HG03135 (cell line): ENCODE measurements at regions not wholly inside any gene's neighbourhood (a gene's known extent, or its start where the extent isn't known, plus 50 kb on each side); places are given as distances from the start of the nearest gene placed in this dataset.

Source experiments
- ATAC-seq: cut with Tn5 transposase; IDR thresholded peaks from one replicate; pipeline ENCODE4 v1.9.1; 2021; ENCODE audit warnings: mild to moderate bottlenecking, moderate library complexity; ENCODE audit not compliant: unreplicated experiment

DNA sequence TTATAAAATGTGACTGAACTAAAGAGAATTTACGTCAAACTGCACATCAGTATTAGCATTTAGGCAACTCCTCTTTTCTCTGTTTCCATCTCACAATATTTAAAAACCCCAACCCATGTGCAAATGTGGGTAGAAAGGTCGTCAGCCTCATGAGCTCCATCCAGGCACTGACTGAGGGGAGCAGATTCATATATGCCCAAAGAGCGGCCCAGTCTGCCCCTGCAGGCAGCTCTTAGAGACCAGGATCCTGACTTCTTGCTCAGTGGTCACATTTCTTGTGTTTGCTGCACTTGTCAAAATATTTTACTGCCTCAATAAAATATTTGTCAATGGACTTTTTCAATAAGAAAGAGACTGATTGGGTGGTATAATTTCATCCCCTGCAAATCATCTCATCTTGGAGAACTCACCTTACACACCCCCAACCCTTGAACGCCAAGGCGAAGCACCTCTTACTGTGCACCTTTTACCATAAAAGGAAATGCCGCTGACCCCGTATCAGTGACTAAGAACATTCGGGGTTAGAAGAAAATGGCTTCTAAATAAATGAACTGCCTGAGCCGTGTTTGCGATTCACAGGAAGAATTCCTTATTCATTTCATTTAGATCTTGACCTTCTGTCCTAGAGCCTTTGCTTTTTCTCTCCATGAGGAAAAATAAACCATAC lies 418.8 kb downstream of the BCL11B start:
- ATAC-seq = no peak

DNA sequence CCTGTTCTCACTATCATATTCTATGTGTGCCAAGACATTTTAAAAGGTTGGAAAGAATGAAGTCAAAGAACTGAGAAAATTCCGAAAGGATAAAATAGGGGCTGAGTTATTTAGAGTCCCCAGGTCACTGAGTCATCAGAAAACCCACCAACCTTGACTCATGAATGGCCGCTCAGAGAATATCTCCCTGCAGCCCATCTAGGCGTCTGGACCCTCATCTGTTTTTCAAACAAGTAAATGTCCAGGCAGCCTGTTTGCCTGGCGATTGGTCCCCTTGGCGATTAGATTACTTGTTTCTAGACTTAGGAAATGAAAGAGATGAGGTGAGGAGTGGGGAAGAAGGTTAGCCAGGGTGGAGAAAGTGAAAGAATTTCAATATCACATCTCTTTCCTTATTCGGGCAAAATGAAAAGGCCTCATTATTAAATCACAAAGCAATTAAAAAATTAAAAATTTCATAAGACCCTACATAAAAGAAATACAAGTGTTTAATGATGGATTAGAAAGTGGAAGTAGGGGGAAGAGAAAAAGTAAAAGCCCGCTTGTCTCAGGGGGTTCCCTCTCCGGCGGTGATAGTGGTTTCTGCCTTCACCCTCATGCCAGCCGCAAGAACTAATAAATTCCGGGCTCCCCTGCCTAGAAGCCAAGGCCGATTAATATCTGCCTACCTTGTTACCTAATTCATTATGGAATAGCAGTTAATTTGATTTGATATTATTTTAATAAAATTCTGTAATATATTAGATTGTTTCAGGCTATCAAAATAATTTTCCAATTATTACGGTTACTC lies 415.9 kb downstream of the BCL11B start:
- ATAC-seq = no peak

DNA sequence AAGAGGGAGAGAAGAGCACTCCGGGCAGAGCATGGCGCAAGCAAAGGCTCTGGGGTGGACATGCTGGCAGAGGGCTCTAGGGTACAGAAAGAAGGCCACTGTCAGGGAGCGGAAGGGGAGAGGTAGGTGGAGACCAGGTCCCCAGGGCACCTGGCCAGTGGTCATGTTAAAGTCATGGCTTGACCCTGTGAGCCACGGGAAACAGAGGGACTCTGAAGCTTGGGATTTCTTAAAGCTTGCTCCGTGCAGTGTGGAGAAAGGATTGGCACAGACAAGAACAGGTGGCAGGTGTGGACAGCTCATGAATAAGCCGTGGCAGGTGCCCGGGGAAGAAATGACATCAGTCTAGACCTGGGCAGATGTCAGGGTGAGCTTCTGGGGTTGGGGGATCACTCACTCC lies 413.8 kb downstream of the BCL11B start:
- no peak for ATAC-seq

DNA sequence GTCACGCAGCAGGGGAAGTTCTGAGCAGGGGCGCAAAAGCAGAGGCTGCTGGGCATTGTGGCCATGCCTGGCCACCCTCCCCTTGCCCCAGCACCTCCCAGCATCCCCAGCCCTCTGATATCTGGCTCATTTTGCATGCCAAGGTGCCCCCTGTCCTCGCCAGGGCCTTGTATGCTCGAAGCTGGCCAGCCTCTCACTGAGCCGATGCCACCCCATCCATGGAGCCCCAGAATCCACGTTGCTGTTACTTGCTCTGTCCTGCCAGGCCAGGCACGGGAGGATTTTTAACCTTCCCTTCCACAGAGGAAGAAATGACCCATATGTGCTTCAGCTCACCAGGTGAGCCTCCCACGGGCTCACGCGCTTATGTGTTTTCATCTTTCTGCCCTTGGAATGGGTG lies 413.4 kb downstream of the BCL11B start:
- ATAC-seq = no peak

DNA sequence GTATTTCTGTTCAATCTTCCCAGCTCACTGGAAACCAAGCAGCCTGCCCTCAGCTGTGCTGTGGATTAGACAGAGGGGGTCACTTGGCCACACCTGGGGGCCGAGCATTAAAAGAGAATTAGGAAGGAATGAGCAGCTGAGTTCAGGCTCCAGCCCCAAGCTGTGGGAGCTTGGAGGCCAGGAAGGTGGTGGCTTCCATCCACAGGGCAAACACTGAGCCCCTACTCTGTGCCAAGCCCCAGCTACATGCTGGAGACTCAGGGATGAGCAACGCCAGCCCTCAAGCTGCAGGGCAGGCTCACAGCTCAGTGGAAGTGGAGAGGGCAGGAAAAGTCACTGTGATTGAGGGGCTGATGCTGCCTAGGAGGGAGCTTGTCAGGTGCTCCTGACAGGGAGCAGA lies 412.7 kb downstream of the BCL11B start:
- no peak for ATAC-seq

DNA sequence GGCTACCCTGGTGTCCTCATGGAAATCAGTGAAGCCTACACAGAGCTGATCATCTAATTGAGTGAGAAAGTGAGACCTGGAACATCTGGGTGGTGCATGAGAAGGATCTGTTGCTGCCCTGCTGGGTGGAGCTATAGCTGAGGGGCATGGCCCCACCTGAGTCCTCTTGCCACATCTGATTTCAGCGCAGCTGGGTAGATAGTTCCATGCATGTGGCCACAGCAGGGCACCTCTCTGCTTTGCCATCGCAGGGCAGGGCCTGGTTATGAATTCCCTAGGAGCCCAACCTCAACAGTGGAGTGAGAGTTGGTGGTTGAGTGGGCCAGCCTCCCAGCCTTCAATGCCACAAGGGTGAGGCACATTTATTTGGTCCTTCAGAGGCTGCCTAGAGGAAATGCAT lies 407.8 kb downstream of the BCL11B start:
- no peak for ATAC-seq

DNA sequence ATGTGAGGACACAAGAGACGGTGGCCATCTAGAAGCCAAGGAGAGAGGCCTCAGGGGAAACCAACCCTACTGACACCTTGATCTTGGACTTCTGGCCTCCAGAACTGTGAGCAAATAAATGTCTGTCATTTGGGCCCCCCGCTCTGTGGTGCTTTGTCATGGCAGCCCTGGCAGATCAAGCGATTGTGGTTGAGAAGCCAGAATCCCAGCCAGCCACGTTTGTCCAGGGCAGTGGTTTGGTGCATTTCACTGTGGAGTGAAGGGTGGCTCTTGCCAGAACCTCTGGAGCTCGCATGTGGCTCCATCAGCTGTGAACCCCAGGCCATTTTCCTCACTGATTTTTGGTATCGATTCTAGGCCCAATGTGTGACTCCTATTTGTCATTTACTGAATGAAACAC lies 404.9 kb downstream of the BCL11B start:
- no peak for ATAC-seq

DNA sequence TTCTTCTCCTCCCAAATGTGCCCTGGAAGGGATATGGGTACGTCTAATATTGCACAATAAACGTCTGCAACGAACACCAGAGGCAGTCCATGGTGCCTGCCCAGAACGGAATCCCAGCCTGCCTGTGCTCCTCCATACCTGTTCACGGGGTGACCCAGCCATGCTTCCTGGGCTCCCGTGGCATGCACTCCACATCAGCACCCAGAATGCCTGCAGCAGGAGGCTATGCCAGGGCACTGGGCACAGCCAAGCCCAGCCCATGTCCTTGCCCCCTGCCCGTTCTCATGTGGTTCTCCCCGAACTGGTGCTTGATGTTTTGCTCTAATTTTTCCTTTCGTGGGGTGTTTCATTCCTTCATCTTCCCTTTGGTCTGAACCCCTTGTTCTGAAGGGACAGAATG lies 404.3 kb downstream of the BCL11B start:
- no peak for ATAC-seq

DNA sequence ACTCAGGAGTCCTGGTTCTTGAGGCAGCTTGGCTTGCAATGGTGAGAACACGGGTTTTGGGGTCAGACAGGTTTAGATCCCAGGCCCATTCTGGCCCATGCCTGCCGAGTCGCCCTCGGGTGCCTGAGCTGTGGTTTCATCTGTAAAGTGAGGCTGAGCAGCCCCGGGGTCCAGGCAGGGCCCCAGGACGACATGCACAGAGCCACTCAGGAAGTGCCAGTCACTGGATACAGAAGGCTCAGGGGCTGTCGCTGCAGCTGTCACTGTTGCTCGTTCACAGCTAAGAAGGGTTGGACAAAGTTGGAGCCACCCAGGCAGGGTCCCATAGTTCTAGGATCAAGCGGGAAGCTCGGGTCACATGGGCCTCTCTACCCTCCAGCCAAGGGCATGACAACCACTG lies 403.1 kb downstream of the BCL11B start:
- ATAC-seq = no peak

DNA sequence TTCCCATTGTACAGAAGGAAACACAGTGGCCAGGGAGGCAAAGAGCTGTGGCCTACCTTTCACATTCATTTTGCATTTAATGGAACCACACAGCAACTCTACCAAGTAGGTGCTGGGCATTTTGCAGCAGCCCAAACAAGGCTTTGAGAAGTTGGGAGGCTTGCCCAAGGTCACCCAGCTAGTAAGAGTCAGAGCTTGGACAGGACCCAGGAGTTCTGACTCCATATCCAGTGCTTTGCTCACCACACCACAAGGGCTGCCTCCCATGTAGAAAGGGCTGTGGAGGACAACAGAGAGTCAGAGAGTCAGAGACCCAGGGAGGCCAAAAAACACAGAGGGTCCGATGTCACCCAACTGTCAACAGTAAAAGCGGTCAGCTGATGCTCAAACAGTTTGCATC lies 400.2 kb downstream of the BCL11B start:
- no peak for ATAC-seq

DNA sequence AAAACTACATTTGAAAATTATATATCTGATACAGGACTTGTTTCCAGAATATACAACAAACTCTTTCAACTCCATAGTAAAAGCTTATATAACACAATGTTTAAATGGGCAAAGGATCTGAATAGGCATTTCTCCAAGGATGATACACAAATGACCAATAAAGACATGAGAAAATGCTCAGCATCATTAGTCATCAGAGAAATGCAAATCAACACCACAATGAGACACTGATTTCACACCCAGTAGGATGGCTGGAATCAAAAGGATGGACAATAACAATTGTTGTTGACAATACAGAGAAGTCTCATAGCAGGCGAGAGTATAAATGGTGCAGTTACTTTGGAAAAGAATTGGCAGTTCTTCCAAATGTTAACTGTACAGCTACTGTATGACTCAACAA lies 394.9 kb downstream of the BCL11B start:
- no peak for ATAC-seq

DNA sequence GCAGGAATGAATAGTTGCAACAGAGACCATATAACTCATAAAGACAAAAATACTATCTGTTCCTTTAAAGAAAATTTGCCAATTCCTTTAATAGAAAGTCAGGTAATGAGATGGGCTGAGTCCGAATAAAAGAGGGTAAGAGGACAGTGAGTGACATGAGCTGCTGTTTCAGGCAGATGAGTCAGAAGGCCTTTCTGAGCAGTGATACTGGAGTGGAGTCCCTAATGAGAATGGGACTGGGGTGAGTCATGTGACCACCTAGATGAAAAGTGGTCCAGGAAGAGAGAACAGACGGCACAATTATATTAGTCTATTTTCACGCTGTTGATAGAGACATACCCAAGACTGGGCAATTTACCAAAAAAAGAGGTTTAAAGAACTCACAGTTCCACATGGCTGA lies 393.7 kb downstream of the BCL11B start:
- ATAC-seq = no peak

DNA sequence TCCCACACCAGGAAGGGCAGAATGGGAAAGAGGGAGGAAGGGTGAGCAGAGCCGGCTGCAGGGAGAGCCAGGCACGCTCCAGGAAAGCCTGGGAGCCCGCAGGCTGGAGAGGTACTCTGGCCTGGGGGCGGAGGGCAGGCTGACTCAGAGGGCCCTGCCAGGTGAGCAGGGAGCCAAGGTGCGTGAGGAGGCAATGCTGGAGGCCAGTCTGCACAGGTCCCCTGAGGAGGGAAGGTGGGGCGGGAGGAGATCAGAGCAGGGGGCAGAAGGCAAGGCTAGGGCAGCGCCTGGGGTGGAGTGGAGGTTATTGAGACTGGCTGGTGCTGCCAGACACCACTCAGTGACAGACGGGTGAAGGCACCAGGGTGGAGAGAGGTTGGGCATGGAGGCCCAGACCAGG lies 385.0 kb downstream of the BCL11B start:
- no peak for ATAC-seq

DNA sequence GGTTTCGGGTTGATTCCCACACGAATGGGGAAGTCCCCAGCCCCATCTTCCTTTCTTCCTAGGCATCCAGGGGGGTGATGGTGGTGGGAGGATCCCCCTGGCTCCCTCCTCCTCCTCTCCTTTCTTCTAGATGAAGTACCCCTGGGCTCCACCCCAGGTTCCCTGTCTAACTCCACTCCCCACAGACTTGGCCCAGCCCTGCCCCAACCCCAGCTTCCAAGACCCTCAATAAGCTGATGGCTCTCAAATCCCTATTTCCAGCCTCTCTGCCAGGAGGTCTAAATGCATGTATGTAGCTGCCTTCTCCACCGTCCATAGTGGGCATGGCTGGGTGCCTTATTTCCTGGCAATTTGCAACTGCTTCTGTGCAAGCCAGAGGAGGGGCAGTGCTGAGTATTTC lies 383.7 kb downstream of the BCL11B start:
- ATAC-seq = no peak

DNA sequence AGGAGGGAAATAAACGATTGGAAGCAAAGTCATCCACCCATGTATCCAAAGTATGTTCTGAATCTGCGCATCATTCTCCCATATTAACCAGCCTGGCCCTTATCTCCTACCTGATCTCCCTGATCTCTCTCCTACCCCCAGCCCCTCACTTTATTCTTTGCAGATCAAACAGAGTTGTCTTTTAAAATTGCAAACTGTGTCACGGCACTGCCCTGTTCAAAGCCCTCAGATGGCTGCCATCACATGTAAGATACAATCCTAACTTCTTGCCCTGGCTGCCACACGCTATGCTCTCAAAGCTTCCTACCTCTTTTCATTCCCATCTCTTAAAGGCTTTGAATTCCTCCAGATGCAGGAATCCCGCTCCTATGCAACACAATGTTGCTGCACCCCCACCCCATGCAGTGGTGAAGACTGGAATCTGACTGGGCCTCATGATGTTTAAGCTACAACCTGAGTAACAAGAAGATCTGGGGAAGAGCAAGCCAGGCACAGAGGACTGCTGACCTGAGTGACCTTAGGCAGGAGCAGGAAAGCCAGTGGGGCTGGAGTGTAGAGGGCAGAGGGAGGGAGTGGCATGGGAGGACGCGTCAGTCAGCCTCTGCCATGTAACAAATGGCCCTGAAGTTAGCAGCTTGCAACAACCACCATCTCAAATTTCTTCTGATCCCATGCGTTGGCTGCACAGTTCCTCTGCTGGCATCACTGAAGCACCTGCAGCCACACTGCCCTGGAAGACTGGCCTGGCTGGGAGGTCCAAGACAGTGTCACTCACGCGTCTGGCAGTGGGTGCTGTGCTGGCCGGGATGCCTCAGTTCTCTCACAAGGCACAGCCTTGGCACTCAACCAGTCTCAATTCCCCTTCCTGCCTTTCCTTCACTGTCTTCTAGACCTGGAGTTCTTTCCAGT lies 382.8 kb downstream of the BCL11B start:
- ATAC-seq = no peak

DNA sequence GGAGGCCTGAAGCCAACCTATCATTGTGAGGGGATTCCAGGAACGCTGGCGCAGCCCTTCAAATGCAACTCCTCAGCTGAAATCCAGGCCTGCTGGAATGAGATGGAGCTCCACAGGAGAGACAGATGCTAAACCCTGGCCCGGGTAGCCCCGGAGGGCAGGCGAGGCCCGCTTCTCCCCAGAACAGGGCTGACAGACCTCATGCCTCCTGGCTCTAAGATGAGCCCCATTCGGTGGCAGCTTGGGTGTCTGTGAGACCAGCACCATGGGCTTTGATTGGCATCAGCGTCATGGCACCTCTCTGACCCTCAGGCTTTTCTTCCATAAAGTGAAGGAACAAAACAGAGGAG lies 382.2 kb downstream of the BCL11B start:
- no peak for ATAC-seq

DNA sequence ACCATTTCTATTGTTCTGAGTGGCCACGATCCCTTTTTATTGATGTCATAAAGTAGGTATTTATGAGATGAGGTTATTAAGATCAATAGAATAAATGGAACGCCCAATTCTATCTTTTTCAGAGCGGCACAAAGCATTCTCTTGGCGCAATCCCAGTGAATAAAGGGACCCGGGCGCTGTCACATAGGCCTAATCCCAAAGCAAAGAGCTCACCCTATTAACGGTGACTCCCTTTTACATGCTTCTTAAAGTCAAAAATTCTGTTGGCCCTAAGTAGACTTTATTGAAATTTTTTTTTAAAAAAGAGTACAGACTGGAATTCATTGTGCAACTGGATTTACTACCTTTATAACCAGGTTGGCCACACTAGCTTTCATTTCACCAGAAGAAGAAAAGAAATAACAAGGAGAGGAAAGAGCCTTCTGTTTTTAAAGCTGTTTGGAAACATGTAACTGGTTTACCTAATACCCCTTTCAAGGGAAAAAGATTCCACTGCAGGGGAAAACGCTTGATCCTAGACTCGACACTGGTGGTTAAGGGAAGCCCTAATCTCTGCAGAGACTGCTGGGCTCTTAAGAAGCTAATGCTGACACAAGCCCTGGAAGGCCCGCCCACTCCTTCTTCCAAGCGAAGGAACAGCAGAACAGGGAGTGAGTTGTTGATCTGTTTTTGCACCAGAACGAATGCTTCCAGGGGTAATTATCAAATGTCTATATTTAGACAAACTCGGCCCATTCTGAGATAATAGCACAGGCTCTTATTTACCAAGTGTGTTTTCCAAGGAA lies 381.2 kb downstream of the BCL11B start:
- ATAC-seq = no peak

DNA sequence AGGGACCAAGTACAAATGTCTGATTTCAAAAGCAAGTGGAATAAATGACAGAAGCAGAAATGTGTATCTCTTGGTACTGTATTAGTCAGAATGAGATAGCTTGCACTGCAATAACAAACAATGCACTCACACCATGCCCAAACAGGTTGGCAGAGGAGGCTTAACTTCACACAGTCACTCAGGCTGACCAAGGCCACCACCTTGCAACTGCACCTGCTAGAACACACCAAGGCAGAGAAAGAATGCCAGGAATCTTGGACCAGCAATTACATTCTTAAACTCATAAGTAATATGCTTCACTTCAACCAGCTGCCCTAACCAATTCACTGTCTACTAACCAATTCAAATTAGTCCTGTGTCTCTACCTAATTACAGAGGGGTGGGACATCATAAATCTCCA lies 378.3 kb downstream of the BCL11B start:
- ATAC-seq = no peak

DNA sequence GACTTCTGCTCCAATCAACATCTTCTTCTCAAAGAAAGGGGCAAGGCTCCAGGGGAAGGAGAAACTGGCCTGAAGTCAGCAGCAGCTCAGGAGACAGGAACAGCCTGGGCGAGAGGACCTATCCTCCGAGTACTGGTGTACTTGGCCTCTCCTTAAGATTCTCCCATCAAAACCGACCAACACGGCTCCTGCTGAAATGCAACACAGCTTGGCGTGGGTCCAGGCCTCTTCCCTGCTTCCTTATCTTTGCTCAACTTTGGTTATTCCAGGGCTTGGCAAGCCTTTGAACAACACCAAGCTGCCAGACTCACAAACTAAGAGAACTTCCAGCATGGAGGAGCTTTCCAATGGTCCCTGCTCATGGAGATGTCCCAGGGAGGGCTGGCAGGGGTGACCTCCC lies 377.4 kb downstream of the BCL11B start:
- no peak for ATAC-seq

DNA sequence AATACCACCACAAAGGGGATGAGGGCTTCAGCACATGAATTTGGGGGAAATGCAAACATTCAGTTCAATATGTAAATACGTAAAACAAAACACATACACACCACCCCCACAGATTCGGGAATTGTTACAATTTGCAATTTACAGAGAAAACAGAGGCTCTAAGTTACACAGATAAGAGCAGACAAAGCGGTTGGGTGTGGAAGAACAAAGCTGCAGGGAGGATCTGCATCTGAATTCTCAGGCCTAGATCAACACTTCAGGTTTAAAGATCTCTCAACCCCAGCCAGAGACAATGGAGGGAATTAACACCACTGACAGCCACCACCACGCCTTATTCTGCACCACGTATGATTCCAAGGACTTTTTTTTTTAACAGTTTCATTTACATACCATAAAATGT lies 375.5 kb downstream of the BCL11B start:
- no peak for ATAC-seq
